Breast epithelium (tissue), 4 donors: ENCODE measurements at regions not wholly inside any gene's neighbourhood (a gene's known extent, or its start where the extent isn't known, plus 50 kb on each side); places are given as distances from the start of the nearest gene placed in this dataset.

Experiments used
- DNase-seq, 2 donors: peaks; one replicate each; pipeline ENCODE4 v3.0.0-alpha.2; 2019; ENCODE audit warnings: low spot score in 2 of 2
- H3K27ac ChIP-seq, 2 donors: fragments of 200-600 bp; sonication (generic) in 1 of 2; one replicate each; pipeline ENCODE4 v1.5.1; 2016 to 2019; ENCODE audit warnings: mild to moderate bottlenecking in 1 of 2
- H3K27me3 ChIP-seq, 2 donors: fragments of 200-600 bp; sonication (generic) in 1 of 2; one replicate each; pipeline versions ENCODE4 v1.5.1 to v1.6.0; 2017 to 2019; ENCODE audit warnings: control low read depth in 1 of 2, mild to moderate bottlenecking in 1 of 2
- H3K36me3 ChIP-seq: fragments of 200-600 bp; one replicate; pipeline ENCODE4 v1.5.1; 2019
- H3K4me1 ChIP-seq, 2 donors: fragments of 200-600 bp; sonication (generic); one replicate each; pipeline ENCODE4 v1.5.1; 2016 to 2019; ENCODE audit warnings: control low read depth in 1 of 2
- H3K4me3 ChIP-seq, 3 donors: fragments of 200-600 bp; sonication (generic); 1 replicate in 2 of 3; 2 replicates in 1 of 3; pipeline ENCODE4 v1.5.1; 2016 to 2019; ENCODE audit warnings: mild to moderate bottlenecking in 3 of 3, moderate library complexity in 2 of 3
- H3K9me3 ChIP-seq, 2 donors: fragments of 200-600 bp; sonication (generic) in 1 of 2; one replicate each; pipeline ENCODE4 v1.5.1; 2016 to 2019; ENCODE audit warnings: control low read depth in 1 of 2
- CTCF ChIP-seq, 3 donors: fragments of 450-650 bp; IDR thresholded peaks; one replicate each; pipeline ENCODE4 v1.5.1; 2016 to 2017; ENCODE audit warnings: antibody characterized with exemption in 3 of 3, mild to moderate bottlenecking in 3 of 3, moderate library complexity in 3 of 3
- POLR2A ChIP-seq: fragments of 450-650 bp; IDR thresholded peaks from one replicate; pipeline ENCODE4 v1.6.1; 2016; ENCODE audit warnings: antibody characterized with exemption, mild to moderate bottlenecking, moderate library complexity
- POLR2AphosphoS5 ChIP-seq, 3 donors: sonication (generic); formaldehyde crosslinking; IDR thresholded peaks; one replicate each; pipeline ENCODE4 v1.6.1; 2017; ENCODE audit warnings: antibody characterized with exemption in 3 of 3
- intact Hi-C: fragments of 100-400 bp; cut with DNase I; formaldehyde crosslinking; loops from one replicate; pipeline ENCODE4 v1.15.1; 2023; ENCODE audit warnings: low total_unique reads

DNA sequence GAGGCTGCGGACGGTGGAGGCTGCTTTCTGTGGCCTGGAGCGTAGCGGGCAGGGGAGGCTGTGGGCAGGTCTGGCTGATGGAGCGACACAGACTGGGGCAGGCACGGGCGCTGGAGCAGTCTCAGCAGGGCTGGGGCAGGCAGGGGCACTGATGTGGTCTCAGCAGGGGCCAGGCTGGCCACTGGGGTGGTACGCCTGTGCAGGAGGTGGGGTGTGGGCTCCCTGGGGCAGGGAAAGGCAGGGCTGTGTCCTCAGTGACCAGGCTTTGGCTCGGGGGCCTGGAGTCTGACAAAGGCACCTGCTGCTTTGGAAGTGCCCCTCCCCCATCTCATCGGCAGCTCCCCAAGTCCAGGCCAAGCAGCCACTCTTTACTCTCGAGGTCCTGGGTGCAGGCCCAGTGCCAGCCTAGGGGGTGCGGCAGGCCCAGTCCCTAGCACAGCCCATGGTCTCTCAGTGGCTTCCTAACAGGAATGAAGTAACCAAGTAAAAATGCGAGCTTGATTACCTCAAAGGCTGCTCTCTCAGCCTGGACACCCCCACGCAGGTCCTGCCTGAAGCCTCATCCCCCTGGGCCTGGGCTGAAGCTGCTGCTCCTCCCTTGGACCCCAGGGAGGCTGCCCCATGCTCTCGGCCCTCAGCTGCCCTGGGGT lies 55.5 kb downstream of the ADRA2C start:
- no peak for DNase-seq
- intact Hi-C loops, result no loop called here
- no peaks in the 10 kb centered on the region for H3K36me3 ChIP-seq
- H3K4me1 ChIP-seq, result no peaks in the 10 kb centered on the region
- no peaks in the 10 kb centered on the region for H3K9me3 ChIP-seq
- TF ChIP-seq POLR2A, result no peak
- TF ChIP-seq CTCF (IDR thresholded peaks at IDR 0.05), result no peak
- no peak for TF ChIP-seq POLR2AphosphoS5 (IDR thresholded peaks at IDR 0.05)
- H3K27me3 ChIP-seq, result peaks cover 0 to 29% of the 10 kb centered on the region in 2 donors
- no peak overlapping the region for H3K4me3 ChIP-seq
- no peak overlapping the region for H3K27ac ChIP-seq

- Histone ChIP-seq H3K27me3 (peaks cover 0 to 29% of the 10 kb centered on the region in 2 donors), H3K36me3 (no peaks in the 10 kb centered on the region), H3K4me3 (no peak overlapping the region), H3K9me3 (no peaks in the 10 kb centered on the region), H3K4me1 (no peaks in the 10 kb centered on the region), H3K27ac (no peak overlapping the region)
- no peak for TF ChIP-seq POLR2A
- TF ChIP-seq CTCF (IDR thresholded peaks at IDR 0.05), result no peak
- no peak for TF ChIP-seq POLR2AphosphoS5 (IDR thresholded peaks at IDR 0.05)
- DNase-seq, result no peak
- intact Hi-C loops, result no loop called here
Measured at GRCh38 chr4:3822230-3822947, 56.2 kb downstream of the ADRA2C start.

DNA sequence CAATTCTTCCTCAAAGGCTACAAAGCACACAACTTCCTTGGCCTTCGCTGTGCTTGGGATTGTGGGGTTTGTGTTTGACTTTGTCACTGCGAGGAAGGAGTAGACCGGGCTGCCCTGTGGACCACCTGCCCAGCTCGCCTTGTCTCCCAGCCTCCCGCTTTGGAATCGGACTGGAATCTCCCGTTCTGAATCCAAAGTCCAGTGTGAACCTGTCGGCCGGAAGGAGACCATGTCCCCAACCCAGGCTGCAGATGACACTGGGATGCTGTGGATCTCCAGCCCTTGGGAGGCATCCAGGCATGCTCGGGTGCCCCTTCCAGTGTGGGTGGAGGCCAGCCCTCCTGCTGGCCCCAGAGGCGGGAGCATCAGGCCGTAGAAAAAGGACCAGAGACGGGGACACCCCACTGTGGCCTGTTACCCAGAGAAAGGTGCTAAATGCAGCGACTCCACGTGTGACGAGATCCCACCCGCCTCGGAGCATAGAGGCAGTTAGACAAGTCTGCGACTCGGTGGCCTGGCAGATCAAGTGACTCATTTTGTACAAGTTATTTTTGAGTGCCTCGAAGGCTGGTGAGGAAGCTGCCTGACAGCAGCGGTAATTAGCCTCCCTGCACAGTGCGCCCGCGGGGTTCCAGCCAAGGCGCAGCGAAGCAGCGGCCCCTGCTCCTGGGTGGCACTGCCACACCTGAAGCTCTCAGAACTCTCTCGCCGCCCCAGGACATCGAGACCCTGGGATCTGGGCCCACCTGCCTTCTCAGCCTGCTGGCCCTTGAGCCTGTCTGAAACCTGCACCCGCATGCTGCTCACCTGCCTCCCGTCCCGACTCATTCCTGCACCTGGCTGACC lies 57.5 kb downstream of the ADRA2C start:
- no peak overlapping the region for H3K4me3 ChIP-seq
- TF ChIP-seq CTCF (IDR thresholded peaks at IDR 0.05) (no peak), POLR2AphosphoS5 (IDR thresholded peaks at IDR 0.05) (no peak), POLR2A (no peak)
- peaks cover 0 to 29% of the 10 kb centered on the region in 2 donors for H3K27me3 ChIP-seq
- no peak for DNase-seq
- H3K9me3 ChIP-seq, result no peaks in the 10 kb centered on the region
- H3K36me3 ChIP-seq, result no peaks in the 10 kb centered on the region
- intact Hi-C loops, result no loop called here
- peaks cover 0 to 3% of the 10 kb centered on the region in 2 donors for H3K4me1 ChIP-seq
- no peak overlapping the region for H3K27ac ChIP-seq

GRCh38 chr4:3824521-3825270 lies 58.5 kb downstream of the ADRA2C start:
- no peak for DNase-seq
- peaks cover 0 to 3% of the 10 kb centered on the region in 2 donors for H3K4me1 ChIP-seq
- intact Hi-C loops, result no loop called here

More at GRCh38 chr4:3824521-3825270, 58.5 kb downstream of the ADRA2C start:
- H3K9me3 ChIP-seq, result no peaks in the 10 kb centered on the region
- no peak overlapping the region for H3K4me3 ChIP-seq
- TF ChIP-seq POLR2AphosphoS5 (IDR thresholded peaks at IDR 0.05) (no peak), POLR2A (no peak), CTCF (IDR thresholded peaks at IDR 0.05) (no peak)
- peaks cover 0 to 32% of the 10 kb centered on the region in 2 donors for H3K27me3 ChIP-seq
- no peak overlapping the region for H3K27ac ChIP-seq
- no peaks in the 10 kb centered on the region for H3K36me3 ChIP-seq
